ENCODE measurements at regions not wholly inside any gene's neighbourhood (a gene's known extent, or its start where the extent isn't known, plus 50 kb on each side); places are given as distances from the start of the nearest gene placed in this dataset.

- TF ChIP-seq, protein P1, sequence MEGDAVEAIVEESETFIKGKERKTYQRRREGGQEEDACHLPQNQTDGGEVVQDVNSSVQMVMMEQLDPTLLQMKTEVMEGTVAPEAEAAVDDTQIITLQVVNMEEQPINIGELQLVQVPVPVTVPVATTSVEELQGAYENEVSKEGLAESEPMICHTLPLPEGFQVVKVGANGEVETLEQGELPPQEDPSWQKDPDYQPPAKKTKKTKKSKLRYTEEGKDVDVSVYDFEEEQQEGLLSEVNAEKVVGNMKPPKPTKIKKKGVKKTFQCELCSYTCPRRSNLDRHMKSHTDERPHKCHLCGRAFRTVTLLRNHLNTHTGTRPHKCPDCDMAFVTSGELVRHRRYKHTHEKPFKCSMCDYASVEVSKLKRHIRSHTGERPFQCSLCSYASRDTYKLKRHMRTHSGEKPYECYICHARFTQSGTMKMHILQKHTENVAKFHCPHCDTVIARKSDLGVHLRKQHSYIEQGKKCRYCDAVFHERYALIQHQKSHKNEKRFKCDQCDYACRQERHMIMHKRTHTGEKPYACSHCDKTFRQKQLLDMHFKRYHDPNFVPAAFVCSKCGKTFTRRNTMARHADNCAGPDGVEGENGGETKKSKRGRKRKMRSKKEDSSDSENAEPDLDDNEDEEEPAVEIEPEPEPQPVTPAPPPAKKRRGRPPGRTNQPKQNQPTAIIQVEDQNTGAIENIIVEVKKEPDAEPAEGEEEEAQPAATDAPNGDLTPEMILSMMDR (IDR thresholded peaks at IDR 0.05), result no peak
- no peak for TF ChIP-seq POLR2A (IDR thresholded peaks at IDR 0.05)
Observed at GRCh38 chr17:13885953-13886889, 183.1 kb upstream of the COX10 start.
